ENCODE measurements at regions not wholly inside any gene's neighbourhood (a gene's known extent, or its start where the extent isn't known, plus 50 kb on each side); places are given as distances from the start of the nearest gene placed in this dataset.
"Not testable (repeated sequence)": the region's sequence is repeated elsewhere in the genome, so short reads cannot be mapped to it uniquely, and the experiment has no call there.

- no peak for FAIRE-seq
Observed at GRCh38 chr16:79996321-79996720, 395.8 kb upstream of the MAF start.

GRCh38 chr16:79995315-79995714, 394.8 kb upstream of the MAF start:
- FAIRE-seq: no peak

GRCh38 chr16:79994418-79994817, 393.9 kb upstream of the MAF start:
- FAIRE-seq: no peak

GRCh38 chr16:79993629-79994209, 393.2 kb upstream of the MAF start:
- no peak for FAIRE-seq

- no peak for FAIRE-seq
Observed at GRCh38 chr16:79991969-79992368, 391.4 kb upstream of the MAF start.

- FAIRE-seq: no peak
Observed at GRCh38 chr16:79988721-79989220, 388.2 kb upstream of the MAF start.

- FAIRE-seq: no peak
Observed at GRCh38 chr16:79988089-79988488, 387.6 kb upstream of the MAF start.

GRCh38 chr16:79986352-79986751, 385.8 kb upstream of the MAF start:
- no peak for FAIRE-seq

GRCh38 chr16:79985606-79986005, 385.1 kb upstream of the MAF start:
- no peak for FAIRE-seq

- not testable (repeated sequence) for FAIRE-seq
Observed at GRCh38 chr16:79984149-79984548, 383.6 kb upstream of the MAF start.

GRCh38 chr16:79982862-79983261, 382.3 kb upstream of the MAF start:
- FAIRE-seq: no peak

- no peak for FAIRE-seq
Observed at GRCh38 chr16:79982361-79982760, 381.8 kb upstream of the MAF start.

- no peak for FAIRE-seq
Observed at GRCh38 chr16:79981814-79982213, 381.3 kb upstream of the MAF start.

- FAIRE-seq: no peak
Observed at GRCh38 chr16:79980650-79981521, 380.3 kb upstream of the MAF start.

GRCh38 chr16:79977940-79978836, 377.7 kb upstream of the MAF start:
- FAIRE-seq: no peak

- no peak for FAIRE-seq
Observed at GRCh38 chr16:79973320-79973719, 372.8 kb upstream of the MAF start.

- no peak for FAIRE-seq
Observed at GRCh38 chr16:79972053-79972704, 371.6 kb upstream of the MAF start.

GRCh38 chr16:79971237-79971572, 370.7 kb upstream of the MAF start:
- FAIRE-seq: no peak

- no peak for FAIRE-seq
Observed at GRCh38 chr16:79970551-79971236, 370.2 kb upstream of the MAF start.

GRCh38 chr16:79970087-79970486, 369.6 kb upstream of the MAF start:
- no peak for FAIRE-seq

GRCh38 chr16:79969458-79969857, 368.9 kb upstream of the MAF start:
- no peak for FAIRE-seq

- no peak for FAIRE-seq
Observed at GRCh38 chr16:79966226-79966625, 365.7 kb upstream of the MAF start.

All from islet of Langerhans (tissue), 1 donor.